IMR-90 (cell line): ENCODE measurements at regions not wholly inside any gene's neighbourhood (a gene's known extent, or its start where the extent isn't known, plus 50 kb on each side); places are given as distances from the start of the nearest gene placed in this dataset.

Experiments
- ATAC-seq: fragments of 200-7000 bp; cut with Tn5 transposase; 2 replicates; pipeline ENCODE4 v1.9.1; 2020; ENCODE audit warnings: low read depth, mild to moderate bottlenecking, moderate library complexity
- BruUV-seq: library from RNA; stranded (reverse); fragments of 400-500 nt; replicated peaks from 2 replicates; lab custom pipeline; 2021; lab: Mats Ljungman, UMichigan
- CTCF ChIA-PET: fragments of 300-600 bp; formaldehyde crosslinking; extraction: SDS; loops from one replicate; lab custom pipeline; 2021; ENCODE audit warnings: antibody characterized with exemption; lab: Yijun Ruan, JAX
- POLR2A ChIA-PET: fragments of 300-600 bp; sonication (Branson Sonifier 250); formaldehyde crosslinking; loops from one replicate; lab custom pipeline; 2022; ENCODE audit warnings: antibody characterized with exemption; ENCODE audit not compliant: unreplicated experiment; lab: Charles Lee
- DNase-seq: peaks from one replicate; pipeline ENCODE4 v3.0.0; 2013
- H2AFZ ChIP-seq: replicated peaks from 2 replicates; pipeline ENCODE3; 2013; ENCODE audit warnings: low read length, mild to moderate bottlenecking; ENCODE audit not compliant: poor library complexity
- H2AK5ac ChIP-seq: 2 replicates; pipeline ENCODE4 v1.6.1; 2013; ENCODE audit warnings: low read depth, low read length, inconsistent platforms
- H2AK9ac ChIP-seq: replicated peaks from 2 replicates; pipeline ENCODE3; 2013; ENCODE audit warnings: mild to moderate bottlenecking, low read depth, low read length, moderate library complexity; ENCODE audit not compliant: poor library complexity
- H2BK120ac ChIP-seq: 2 replicates; pipeline ENCODE4 v1.6.1; 2013; ENCODE audit warnings: low read depth, low read length, inconsistent platforms
- H2BK15ac ChIP-seq: 3 replicates; pipeline ENCODE4 v1.6.1; 2013; ENCODE audit warnings: low read depth, low read length, inconsistent platforms
- H2BK20ac ChIP-seq: 2 replicates; pipeline ENCODE4 v1.6.1; 2013; ENCODE audit warnings: low read depth, mild to moderate bottlenecking, inconsistent platforms, low read length, moderate library complexity
- H2BK5ac ChIP-seq: 2 replicates; pipeline ENCODE4 v1.6.1; 2013; ENCODE audit warnings: mild to moderate bottlenecking, low read depth, low read length, inconsistent platforms; ENCODE audit not compliant: poor library complexity, severe bottlenecking
- H3K14ac ChIP-seq: replicated peaks from 2 replicates; pipeline ENCODE4 v1.6.1; 2013; ENCODE audit warnings: low read depth, low read length, inconsistent platforms
- H3K18ac ChIP-seq: 2 replicates; pipeline ENCODE4 v1.6.1; 2013; ENCODE audit warnings: low read depth, low read length, control low read depth
- H3K23ac ChIP-seq: 2 replicates; pipeline ENCODE4 v1.6.1; 2013; ENCODE audit warnings: low read depth, low read length, inconsistent platforms
- H3K27ac ChIP-seq: 2 replicates; pipeline ENCODE4 v1.5.1; 2013; ENCODE audit warnings: mild to moderate bottlenecking, control low read depth, low read length; ENCODE audit not compliant: insufficient read depth
- H3K27me3 ChIP-seq: 2 replicates; pipeline ENCODE4 v1.6.1; 2013; ENCODE audit warnings: low read length; ENCODE audit not compliant: control insufficient read depth, insufficient read depth
- H3K36me3 ChIP-seq: 2 replicates; pipeline ENCODE4 v1.6.1; 2013; ENCODE audit warnings: low read length, mixed read lengths; ENCODE audit not compliant: control insufficient read depth, insufficient read depth
- H3K4ac ChIP-seq: 2 replicates; pipeline ENCODE4 v1.6.1; 2013; ENCODE audit warnings: low read depth, low read length, inconsistent platforms
- H3K4me1 ChIP-seq: 2 replicates; pipeline ENCODE4 v1.6.1; 2013; ENCODE audit warnings: low read length, mixed read lengths; ENCODE audit not compliant: control insufficient read depth, insufficient read depth
- H3K4me2 ChIP-seq: 2 replicates; pipeline ENCODE4 v1.6.1; 2013; ENCODE audit warnings: low read depth, mild to moderate bottlenecking, control low read depth, low read length, moderate library complexity
- H3K4me3 ChIP-seq: 2 replicates; pipeline ENCODE4 v1.5.1; 2013; ENCODE audit warnings: low read depth, mild to moderate bottlenecking, control low read depth, low read length, moderate library complexity; ENCODE audit not compliant: insufficient read depth
- H3K56ac ChIP-seq: 2 replicates; pipeline ENCODE4 v1.6.1; 2013; ENCODE audit warnings: low read length, inconsistent platforms; ENCODE audit not compliant: insufficient read depth; ENCODE audit errors: extremely low read depth
- H3K79me1 ChIP-seq, 2 experiments: 2 replicates each; pipeline ENCODE4 v1.6.1; 2013; ENCODE audit warnings: low read length in 2 of 2, inconsistent platforms in 1 of 2, low read depth in 1 of 2
- H3K9ac ChIP-seq: 2 replicates; pipeline ENCODE4 v1.6.1; 2013; ENCODE audit warnings: low read depth, low read length, control low read depth
- H3K9me1 ChIP-seq: 2 replicates; pipeline ENCODE4 v1.6.1; 2013; ENCODE audit warnings: low read length, inconsistent platforms; ENCODE audit not compliant: insufficient read depth
- H3K9me3 ChIP-seq: 2 replicates; pipeline ENCODE4 v1.6.1; 2013; ENCODE audit warnings: low read length; ENCODE audit not compliant: control insufficient read depth, insufficient read depth
- H4K20me1 ChIP-seq: 2 replicates; pipeline ENCODE4 v1.6.1; 2013; ENCODE audit warnings: low read length, inconsistent platforms; ENCODE audit not compliant: insufficient read depth
- H4K5ac ChIP-seq: 2 replicates; pipeline ENCODE4 v1.6.1; 2013; ENCODE audit warnings: mild to moderate bottlenecking, low read depth, low read length, control low read depth
- H4K8ac ChIP-seq, 2 experiments: 2 replicates each; pipeline ENCODE4 v1.6.1; 2013; ENCODE audit warnings: low read depth in 2 of 2, low read length in 2 of 2, control low read depth in 1 of 2, inconsistent platforms in 1 of 2
- H4K91ac ChIP-seq: 2 replicates; pipeline ENCODE4 v1.6.1; 2013; ENCODE audit warnings: low read depth, low read length, inconsistent platforms; ENCODE audit not compliant: insufficient read depth
- CEBPB ChIP-seq: IDR thresholded peaks from 2 replicates; pipeline ENCODE4 v1.6.1; 2012; ENCODE audit warnings: low read depth, low read length, improper control_type of control experiment
- CHD1 ChIP-seq: IDR thresholded peaks from 2 replicates; pipeline ENCODE4 v1.6.1; 2012; ENCODE audit warnings: low read depth, low read length, improper control_type of control experiment
- FOS ChIP-seq: fragments of 150-350 bp; IDR thresholded peaks from 2 replicates; pipeline ENCODE4 v1.6.1; 2016; ENCODE audit warnings: low read depth, low read length
- MAFK ChIP-seq: IDR thresholded peaks from 2 replicates; pipeline ENCODE4 v1.6.1; 2012; ENCODE audit warnings: low read depth, low read length, improper control_type of control experiment
- MAZ ChIP-seq: IDR thresholded peaks from 2 replicates; pipeline ENCODE4 v1.6.1; 2012; ENCODE audit warnings: low read depth, mild to moderate bottlenecking, low read length, improper control_type of control experiment, moderate library complexity, borderline replicate concordance
- MXI1 ChIP-seq: IDR thresholded peaks from 2 replicates; pipeline ENCODE4 v1.6.1; 2012; ENCODE audit warnings: low read depth, mild to moderate bottlenecking, low read length, moderate library complexity, borderline replicate concordance
- NFE2L2 ChIP-seq: fragments of 150-350 bp; IDR thresholded peaks from 2 replicates; pipeline ENCODE4 v1.6.1; 2016; ENCODE audit warnings: low read depth, mild to moderate bottlenecking, low read length
- POLR2A ChIP-seq: IDR thresholded peaks from 2 replicates; pipeline ENCODE4 v1.6.1; 2012; ENCODE audit warnings: mild to moderate bottlenecking, low read depth, low read length
- RAD21 ChIP-seq: IDR thresholded peaks from 2 replicates; pipeline ENCODE4 v1.6.1; 2012; ENCODE audit warnings: low read length, improper control_type of control experiment
- RCOR1 ChIP-seq: IDR thresholded peaks from 2 replicates; pipeline ENCODE4 v1.6.1; 2012; ENCODE audit warnings: mild to moderate bottlenecking, low read length, improper control_type of control experiment; ENCODE audit not compliant: insufficient replicate concordance
- RFX5 ChIP-seq: IDR thresholded peaks from 2 replicates; pipeline ENCODE4 v1.8.0; 2012; ENCODE audit warnings: low read depth, mild to moderate bottlenecking, low read length, moderate library complexity
- SMC3 ChIP-seq: fragments of 150-350 bp; IDR thresholded peaks from 2 replicates; pipeline ENCODE4 v1.6.1; 2016; ENCODE audit warnings: low read depth, mild to moderate bottlenecking, antibody characterized with exemption, low read length, moderate library complexity
- WGBS, 2 experiments: methylation state at CpG; one replicate each; pipeline versions ENCODE4 v1.1.5 to v1.1.7; 2013; ENCODE audit warnings: missing lambda C conversion rate in 2 of 2; ENCODE audit not compliant: insufficient read length in 1 of 2; ENCODE audit errors: extremely low coverage in 2 of 2; 5-methylcytosine and 5-hydroxymethylcytosine counted together
- dilution Hi-C: fragments of 300-500 bp; cut with HindIII; formaldehyde crosslinking; loops from one replicate; pipeline ENCODE4 v1.14.3; 2018; ENCODE audit warnings: low sequenced_read_pairs; ENCODE audit not compliant: unreplicated experiment
- in situ Hi-C: fragments of 300-500 bp; cut with MboI; formaldehyde crosslinking; loops from 3 replicates; pipeline ENCODE4 v1.14.3; 2019; ENCODE audit warnings: low sequenced_read_pairs, inconsistent platforms, mixed read lengths
- intact Hi-C: fragments of 100-400 bp; cut with micrococcal nuclease; formaldehyde crosslinking; loops from 2 replicates; pipeline ENCODE4 v1.10.0; 2022
- TF ChIP-seq, protein P1 (sequence below): conservative IDR thresholded peaks from 2 replicates; pipeline ENCODE4 v1.5.1; 2012; ENCODE audit warnings: mild to moderate bottlenecking, low read depth, low read length, improper control_type of control experiment
- TF ChIP-seq, protein P2 (sequence below): fragments of 150-350 bp; IDR thresholded peaks from 2 replicates; pipeline ENCODE4 v1.6.1; 2017; ENCODE audit warnings: mild to moderate bottlenecking, antibody characterized with exemption, low read length, low read depth
- TF ChIP-seq, protein P3 (sequence below): fragments of 150-350 bp; IDR thresholded peaks from 2 replicates; pipeline ENCODE4 v1.6.1; 2016; ENCODE audit warnings: low read depth, mild to moderate bottlenecking, low read length, moderate library complexity, borderline replicate concordance

DNA sequence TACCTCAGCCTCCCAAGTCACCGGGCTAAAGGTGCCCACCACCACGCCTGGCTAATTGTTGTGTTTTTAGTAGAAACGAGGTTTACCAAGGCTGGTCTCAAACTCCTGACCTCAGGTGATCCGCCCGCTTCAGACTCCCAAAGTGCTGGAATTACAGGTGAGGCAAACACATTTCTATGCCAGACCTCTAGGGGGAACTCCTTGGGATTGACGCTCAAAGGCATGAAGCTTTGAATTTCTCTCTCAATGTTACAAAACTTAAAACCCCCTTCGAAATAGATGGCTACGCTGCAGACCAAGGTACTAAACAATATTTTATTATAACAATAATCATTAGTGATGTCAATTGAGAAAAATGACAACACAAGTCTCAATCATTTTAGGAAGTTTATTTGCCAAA lies 330.0 kb downstream of the SETD4 start:
- no peak overlapping the region for H2BK5ac ChIP-seq
- H4K20me1 ChIP-seq, result no peaks in the 10 kb centered on the region
- H2BK120ac ChIP-seq, result no peak overlapping the region
- no peak overlapping the region for H4K91ac ChIP-seq
- no peak overlapping the region for H2BK20ac ChIP-seq
- H3K4ac ChIP-seq, result no peak overlapping the region
- no peaks in the 10 kb centered on the region for H3K79me1 ChIP-seq
- no peak overlapping the region for H3K18ac ChIP-seq
- dilution Hi-C loops (no loop called here), in situ Hi-C loops (no loop called here), intact Hi-C loops (no loop called here)
- no peak overlapping the region for H3K14ac ChIP-seq
- no peak overlapping the region for H3K4me2 ChIP-seq
- H3K36me3 ChIP-seq, result no peaks in the 10 kb centered on the region
- TF ChIP-seq RCOR1 (no peak), MAZ (no peak), NFE2L2 (no peak), FOS (no peak), POLR2A (no peak), MAFK (no peak), RFX5 (no peak), CHD1 (no peak), RAD21 (no peak), MXI1 (no peak), CEBPB (no peak), SMC3 (no peak)
- TF ChIP-seq, protein P1, sequence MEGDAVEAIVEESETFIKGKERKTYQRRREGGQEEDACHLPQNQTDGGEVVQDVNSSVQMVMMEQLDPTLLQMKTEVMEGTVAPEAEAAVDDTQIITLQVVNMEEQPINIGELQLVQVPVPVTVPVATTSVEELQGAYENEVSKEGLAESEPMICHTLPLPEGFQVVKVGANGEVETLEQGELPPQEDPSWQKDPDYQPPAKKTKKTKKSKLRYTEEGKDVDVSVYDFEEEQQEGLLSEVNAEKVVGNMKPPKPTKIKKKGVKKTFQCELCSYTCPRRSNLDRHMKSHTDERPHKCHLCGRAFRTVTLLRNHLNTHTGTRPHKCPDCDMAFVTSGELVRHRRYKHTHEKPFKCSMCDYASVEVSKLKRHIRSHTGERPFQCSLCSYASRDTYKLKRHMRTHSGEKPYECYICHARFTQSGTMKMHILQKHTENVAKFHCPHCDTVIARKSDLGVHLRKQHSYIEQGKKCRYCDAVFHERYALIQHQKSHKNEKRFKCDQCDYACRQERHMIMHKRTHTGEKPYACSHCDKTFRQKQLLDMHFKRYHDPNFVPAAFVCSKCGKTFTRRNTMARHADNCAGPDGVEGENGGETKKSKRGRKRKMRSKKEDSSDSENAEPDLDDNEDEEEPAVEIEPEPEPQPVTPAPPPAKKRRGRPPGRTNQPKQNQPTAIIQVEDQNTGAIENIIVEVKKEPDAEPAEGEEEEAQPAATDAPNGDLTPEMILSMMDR, result no peak
- TF ChIP-seq, protein P2, sequence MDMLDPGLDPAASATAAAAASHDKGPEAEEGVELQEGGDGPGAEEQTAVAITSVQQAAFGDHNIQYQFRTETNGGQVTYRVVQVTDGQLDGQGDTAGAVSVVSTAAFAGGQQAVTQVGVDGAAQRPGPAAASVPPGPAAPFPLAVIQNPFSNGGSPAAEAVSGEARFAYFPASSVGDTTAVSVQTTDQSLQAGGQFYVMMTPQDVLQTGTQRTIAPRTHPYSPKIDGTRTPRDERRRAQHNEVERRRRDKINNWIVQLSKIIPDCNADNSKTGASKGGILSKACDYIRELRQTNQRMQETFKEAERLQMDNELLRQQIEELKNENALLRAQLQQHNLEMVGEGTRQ, result no peak
- TF ChIP-seq, protein P3, sequence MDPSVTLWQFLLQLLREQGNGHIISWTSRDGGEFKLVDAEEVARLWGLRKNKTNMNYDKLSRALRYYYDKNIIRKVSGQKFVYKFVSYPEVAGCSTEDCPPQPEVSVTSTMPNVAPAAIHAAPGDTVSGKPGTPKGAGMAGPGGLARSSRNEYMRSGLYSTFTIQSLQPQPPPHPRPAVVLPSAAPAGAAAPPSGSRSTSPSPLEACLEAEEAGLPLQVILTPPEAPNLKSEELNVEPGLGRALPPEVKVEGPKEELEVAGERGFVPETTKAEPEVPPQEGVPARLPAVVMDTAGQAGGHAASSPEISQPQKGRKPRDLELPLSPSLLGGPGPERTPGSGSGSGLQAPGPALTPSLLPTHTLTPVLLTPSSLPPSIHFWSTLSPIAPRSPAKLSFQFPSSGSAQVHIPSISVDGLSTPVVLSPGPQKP, result no peak
- H2BK15ac ChIP-seq, result no peak overlapping the region
- no peak overlapping the region for H3K56ac ChIP-seq
- H2AK9ac ChIP-seq, result no peak overlapping the region
- H3K9ac ChIP-seq, result no peak overlapping the region
- ChIA-PET CTCF (no interaction called here), POLR2A (interaction anchor here (0.7 kb wide), 1 partner anchor 10 kb away, joined by 3 read pairs; no protein-coding TSS in a partner anchor)
- no peak overlapping the region for H3K4me3 ChIP-seq
- H2AFZ ChIP-seq, result no peak overlapping the region
- H2AK5ac ChIP-seq, result no peak overlapping the region
- DNase-seq (no peak), ATAC-seq (no peak)
- no peaks in the 10 kb centered on the region for H3K4me1 ChIP-seq
- H3K9me3 ChIP-seq, result no peaks in the 10 kb centered on the region
- H4K8ac ChIP-seq, result no peak overlapping the region
- H4K5ac ChIP-seq, result no peak overlapping the region
- no CpG with 5 or more reads among the region's 8 CpGs for WGBS, 2 experiments
- H3K27me3 ChIP-seq, result peaks cover 16% of the 10 kb centered on the region
- H3K23ac ChIP-seq, result no peak overlapping the region
- no peak overlapping the region for H3K27ac ChIP-seq
- BruUV-seq, result no TSS peak
- H3K9me1 ChIP-seq, result no peaks in the 10 kb centered on the region
